Fibroblast of pulmonary artery (primary cell): ENCODE measurements at regions not wholly inside any gene's neighbourhood (a gene's known extent, or its start where the extent isn't known, plus 50 kb on each side); places are given as distances from the start of the nearest gene placed in this dataset.
"Not testable (repeated sequence)": the region's sequence is repeated elsewhere in the genome, so short reads cannot be mapped to it uniquely, and the experiment has no call there.

Experiments used
- DNase-seq: peaks from one replicate; pipeline ENCODE4 v3.0.0-alpha.2; 2010; ENCODE audit warnings: low read depth
- H3K4me3 ChIP-seq: replicated peaks from 2 replicates; pipeline ENCODE4 v1.5.1; 2011; ENCODE audit warnings: low read depth, mild to moderate bottlenecking, control low read depth, low read length, moderate library complexity
- TF ChIP-seq, protein P1 (sequence below): IDR thresholded peaks from 2 replicates; pipeline ENCODE4 v1.5.1; 2011; ENCODE audit warnings: mild to moderate bottlenecking, control low read depth, low read length, inconsistent platforms; ENCODE audit errors: missing control alignments

DNA sequence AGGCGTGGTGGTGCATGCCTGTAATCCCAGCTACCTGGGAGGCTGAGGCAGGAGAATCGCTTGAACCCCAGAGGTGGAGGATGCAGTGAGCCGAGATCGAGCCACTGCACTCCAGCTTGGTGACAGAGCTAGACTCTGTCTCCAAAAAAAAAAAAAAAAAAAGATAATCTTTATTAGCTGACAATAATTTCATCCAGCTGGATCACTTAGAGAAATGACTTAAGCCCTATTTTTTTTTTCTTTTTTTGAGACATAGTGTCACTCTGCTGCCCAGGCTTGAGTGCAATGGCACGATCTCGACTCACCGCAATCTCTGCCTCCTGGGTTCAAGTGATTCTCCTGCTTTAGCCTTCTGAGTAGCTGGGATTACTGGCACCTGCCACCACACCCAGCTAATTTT, 51.6 kb upstream of the MAP4K4 start:
- not testable (repeated sequence) for DNase-seq

GRCh38 chr2:101644842-101645383, 52.6 kb upstream of the MAP4K4 start:
- no peak for DNase-seq

More for the DNA sequence above, 51.6 kb upstream of the MAP4K4 start:
- H3K4me3 ChIP-seq, result not testable (repeated sequence)

GRCh38 chr2:101643004-101643524, 54.4 kb upstream of the MAP4K4 start:
- H3K4me3 ChIP-seq, result no peak overlapping the region
- TF ChIP-seq, protein P1, sequence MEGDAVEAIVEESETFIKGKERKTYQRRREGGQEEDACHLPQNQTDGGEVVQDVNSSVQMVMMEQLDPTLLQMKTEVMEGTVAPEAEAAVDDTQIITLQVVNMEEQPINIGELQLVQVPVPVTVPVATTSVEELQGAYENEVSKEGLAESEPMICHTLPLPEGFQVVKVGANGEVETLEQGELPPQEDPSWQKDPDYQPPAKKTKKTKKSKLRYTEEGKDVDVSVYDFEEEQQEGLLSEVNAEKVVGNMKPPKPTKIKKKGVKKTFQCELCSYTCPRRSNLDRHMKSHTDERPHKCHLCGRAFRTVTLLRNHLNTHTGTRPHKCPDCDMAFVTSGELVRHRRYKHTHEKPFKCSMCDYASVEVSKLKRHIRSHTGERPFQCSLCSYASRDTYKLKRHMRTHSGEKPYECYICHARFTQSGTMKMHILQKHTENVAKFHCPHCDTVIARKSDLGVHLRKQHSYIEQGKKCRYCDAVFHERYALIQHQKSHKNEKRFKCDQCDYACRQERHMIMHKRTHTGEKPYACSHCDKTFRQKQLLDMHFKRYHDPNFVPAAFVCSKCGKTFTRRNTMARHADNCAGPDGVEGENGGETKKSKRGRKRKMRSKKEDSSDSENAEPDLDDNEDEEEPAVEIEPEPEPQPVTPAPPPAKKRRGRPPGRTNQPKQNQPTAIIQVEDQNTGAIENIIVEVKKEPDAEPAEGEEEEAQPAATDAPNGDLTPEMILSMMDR, result no peak
- no peak for DNase-seq

More at GRCh38 chr2:101644842-101645383, 52.6 kb upstream of the MAP4K4 start:
- no peak overlapping the region for H3K4me3 ChIP-seq
- TF ChIP-seq, protein P1, result no peak

- no peak for DNase-seq
- H3K4me3 ChIP-seq, result no peak overlapping the region
- TF ChIP-seq, protein P1, result no peak
These were observed 58.5 kb upstream of the MAP4K4 start for GRCh38 chr2:101638817-101639605.

- no peak for DNase-seq
- TF ChIP-seq, protein P1, result no peak
- H3K4me3 ChIP-seq, result no peak overlapping the region
These were observed 59.3 kb upstream of the MAP4K4 start for GRCh38 chr2:101638181-101638711.

DNA sequence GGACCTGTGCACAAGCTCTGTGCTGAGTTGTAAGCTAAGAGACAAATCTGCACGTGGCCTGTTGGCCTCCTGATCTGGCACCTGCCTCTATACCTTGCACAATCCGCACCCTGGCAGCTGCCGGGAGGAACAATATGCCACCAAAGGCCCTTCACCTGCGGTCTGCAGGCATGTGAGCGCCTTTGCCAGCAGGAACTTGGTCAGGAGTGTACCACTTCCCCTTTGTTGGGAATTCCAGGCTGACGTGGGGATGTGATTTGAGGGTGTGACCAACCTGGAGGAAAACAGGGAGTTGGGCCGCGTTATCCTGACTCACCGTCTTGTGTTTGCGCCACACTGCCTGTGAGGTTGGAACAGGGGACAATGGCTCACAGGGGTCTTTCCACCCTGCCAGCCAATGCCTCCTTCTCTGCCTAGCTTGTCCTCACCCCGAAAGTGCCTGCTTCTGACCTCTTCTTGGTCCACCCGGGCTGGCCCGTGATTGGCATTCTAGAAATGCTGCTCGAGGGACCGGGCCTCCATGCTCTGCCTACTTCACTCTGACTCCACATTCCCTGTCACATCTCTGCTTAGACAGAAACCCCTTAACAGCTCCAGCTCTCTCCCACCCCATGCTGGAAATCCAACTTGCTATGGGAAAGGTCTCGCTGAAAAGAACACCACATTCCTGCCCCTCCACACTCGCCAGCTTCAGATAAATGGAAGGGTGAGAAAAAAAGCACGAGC, 67.1 kb upstream of the MAP4K4 start:
- TF ChIP-seq, protein P1, result no peak
- DNase-seq, result no peak
- H3K4me3 ChIP-seq, result no peak overlapping the region

- TF ChIP-seq, protein P1, result no peak
- DNase-seq, result no peak
These were observed 69.5 kb upstream of the MAP4K4 start for GRCh38 chr2:101628030-101628392.

More at GRCh38 chr2:101628030-101628392, 69.5 kb upstream of the MAP4K4 start:
- H3K4me3 ChIP-seq, result no peak overlapping the region
